GM23338 (cell line): ENCODE measurements at regions not wholly inside any gene's neighbourhood (a gene's known extent, or its start where the extent isn't known, plus 50 kb on each side); places are given as distances from the start of the nearest gene placed in this dataset.

Source experiments
- ATAC-seq: fragments of 200-7000 bp; cut with Tn5 transposase; 3 replicates; pipeline ENCODE4 v1.9.1; 2020
- DNase-seq: peaks from one replicate; pipeline ENCODE4 v3.0.0-alpha.2; 2015; ENCODE audit warnings: low spot score
- H2AFZ ChIP-seq: fragments of 200-600 bp; sonication (generic); 2 replicates; pipeline ENCODE4 v1.8.0; 2016; ENCODE audit warnings: antibody characterized with exemption, mild to moderate bottlenecking, moderate library complexity
- H3F3A ChIP-seq: fragments of 200-600 bp; sonication (generic); replicated peaks from 2 replicates; pipeline ENCODE4 v1.8.0; 2017; ENCODE audit warnings: antibody characterized with exemption, mixed run types, low read depth
- H3K27ac ChIP-seq: fragments of 200-600 bp; sonication (generic); 2 replicates; pipeline ENCODE4 v1.6.1; 2016; ENCODE audit warnings: low read depth
- H3K27me3 ChIP-seq: fragments of 200-600 bp; sonication (generic); 2 replicates; pipeline ENCODE4 v1.8.0; 2016; ENCODE audit warnings: mild to moderate bottlenecking, mixed run types, moderate library complexity; ENCODE audit not compliant: insufficient read depth
- H3K36me3 ChIP-seq: fragments of 200-600 bp; sonication (generic); 2 replicates; pipeline ENCODE4 v1.8.0; 2016; ENCODE audit warnings: mild to moderate bottlenecking; ENCODE audit not compliant: insufficient read depth
- H3K4me1 ChIP-seq: fragments of 200-600 bp; sonication (generic); 2 replicates; pipeline ENCODE4 v1.8.0; 2016; ENCODE audit warnings: mild to moderate bottlenecking, moderate library complexity; ENCODE audit not compliant: insufficient read depth
- H3K4me2 ChIP-seq: fragments of 200-600 bp; sonication (generic); 2 replicates; pipeline ENCODE4 v1.7.1; 2017; ENCODE audit warnings: mixed run types
- H3K4me3 ChIP-seq: fragments of 200-600 bp; sonication (generic); 2 replicates; pipeline ENCODE4 v1.6.1; 2016; ENCODE audit warnings: mixed run types
- H3K79me2 ChIP-seq: fragments of 200-600 bp; sonication (generic); replicated peaks from 2 replicates; pipeline ENCODE4 v1.8.0; 2017; ENCODE audit warnings: mild to moderate bottlenecking; ENCODE audit not compliant: insufficient read depth
- H3K9me2 ChIP-seq: fragments of 200-600 bp; sonication (generic); 2 replicates; pipeline ENCODE4 v1.8.0; 2017; ENCODE audit not compliant: insufficient read depth
- H4K20me1 ChIP-seq: fragments of 200-600 bp; sonication (generic); replicated peaks from 2 replicates; pipeline ENCODE4 v1.8.0; 2017; ENCODE audit warnings: mild to moderate bottlenecking; ENCODE audit not compliant: insufficient read depth
- H3K27ac Mint-ChIP-seq: 2 replicates; pipeline ENCODE4 v1.8.0; 2020; ENCODE audit warnings: inconsistent platforms, mild to moderate bottlenecking, moderate library complexity, mixed read lengths
- H3K27me3 Mint-ChIP-seq: 3 replicates; pipeline ENCODE4 v1.8.0; 2022; ENCODE audit warnings: low read depth, mild to moderate bottlenecking, moderate library complexity, mixed read lengths, inconsistent platforms; ENCODE audit not compliant: insufficient read depth, poor library complexity
- H3K36me3 Mint-ChIP-seq: 3 replicates; pipeline ENCODE4 v1.8.0; 2021; ENCODE audit warnings: low read depth, mild to moderate bottlenecking, inconsistent platforms, moderate library complexity, mixed read lengths
- H3K4me1 Mint-ChIP-seq: 3 replicates; pipeline ENCODE4 v1.8.0; 2020; ENCODE audit warnings: mild to moderate bottlenecking, inconsistent platforms, mixed read lengths
- H3K4me3 Mint-ChIP-seq: 3 replicates; pipeline ENCODE4 v1.8.0; 2021; ENCODE audit warnings: moderate library complexity, mild to moderate bottlenecking, inconsistent platforms, mixed read lengths
- H3K9me3 Mint-ChIP-seq: 3 replicates; pipeline ENCODE4 v1.8.0; 2020; ENCODE audit warnings: moderate library complexity, mild to moderate bottlenecking, inconsistent platforms, mixed read lengths
- CREB1 ChIP-seq: fragments of 250-450 bp; sonication (Bioruptor Pico); IDR thresholded peaks from 2 replicates; pipeline ENCODE4 v1.5.0; 2020; ENCODE audit warnings: low read depth, mild to moderate bottlenecking, moderate library complexity
- CTCF ChIP-seq, 2 experiments: fragments of 200-600 bp in 1 of 2; sonication (generic) in 1 of 2; conservative IDR thresholded peaks; 2 replicates each; pipeline versions ENCODE4 v1.5.1 to v1.6.1; 2016 to 2017; ENCODE audit warnings: antibody characterized with exemption in 2 of 2, low read depth in 2 of 2, mild to moderate bottlenecking in 2 of 2, moderate library complexity in 1 of 2
- ETS1 ChIP-seq: IDR thresholded peaks from 2 replicates; pipeline ENCODE4 v1.6.1; 2016; ENCODE audit warnings: antibody characterized with exemption
- EZH2 ChIP-seq: fragments of 200-600 bp; sonication (generic); IDR thresholded peaks from one replicate; pipeline ENCODE4 v1.8.0; 2017; ENCODE audit warnings: antibody characterized with exemption, mild to moderate bottlenecking, low read depth; ENCODE audit not compliant: unreplicated experiment
- JUNB ChIP-seq: IDR thresholded peaks from one replicate; pipeline ENCODE4 v1.6.1; 2016; ENCODE audit warnings: antibody characterized with exemption; ENCODE audit not compliant: unreplicated experiment
- NANOG ChIP-seq: IDR thresholded peaks from 2 replicates; pipeline ENCODE4 v1.6.1; 2016; ENCODE audit warnings: antibody characterized with exemption, borderline replicate concordance
- REST ChIP-seq: IDR thresholded peaks from one replicate; pipeline ENCODE4 v1.6.1; 2018; ENCODE audit warnings: antibody characterized with exemption; ENCODE audit not compliant: unreplicated experiment
- STAT1 ChIP-seq: IDR thresholded peaks from one replicate; pipeline ENCODE4 v1.6.1; 2016; ENCODE audit warnings: antibody characterized with exemption; ENCODE audit not compliant: unreplicated experiment
- ZNF331 ChIP-seq: fragments of 250-450 bp; sonication (Bioruptor Pico); IDR thresholded peaks from 2 replicates; pipeline ENCODE4 v1.5.0; 2020; ENCODE audit warnings: low read depth, mild to moderate bottlenecking, moderate library complexity
- ZNF462 ChIP-seq: fragments of 250-450 bp; sonication (Bioruptor Pico); IDR thresholded peaks from 2 replicates; pipeline ENCODE4 v1.5.0; 2020; ENCODE audit warnings: mild to moderate bottlenecking, moderate library complexity

GRCh38 chr2:2838548-2838845, 507.4 kb upstream of the MYT1L start (continued):
- no peak for TF ChIP-seq ZNF462 (CRISPR knock-in tag)
- no peak for TF ChIP-seq ETS1
- TF ChIP-seq EZH2, result no peak
- no peak for TF ChIP-seq STAT1

GRCh38 chr2:2837746-2838547, 506.9 kb upstream of the MYT1L start:
- H3K4me3 ChIP-seq, result no peak overlapping the region
- Mint-ChIP-seq H3K4me3 (no peak overlapping the region), H3K27ac (no peak overlapping the region), H3K4me1 (peaks cover 2% of the 10 kb centered on the region; the same call in 1 of the 3 replicates), H3K27me3 (peaks cover 8% of the 10 kb centered on the region), H3K36me3 (no peaks in the 10 kb centered on the region), H3K9me3 (peaks cover 7% of the 10 kb centered on the region; the same call in 1 of the 3 replicates)
- H3K27me3 ChIP-seq, result no peaks in the 10 kb centered on the region
- H3K27ac ChIP-seq, result no peak overlapping the region
- no peaks in the 10 kb centered on the region for H3K36me3 ChIP-seq
- no peak for DNase-seq
- no peak overlapping the region for H2AFZ ChIP-seq
- no peak overlapping the region for H3K4me2 ChIP-seq
- peaks cover 4% of the 10 kb centered on the region; the same call in 1 of the 2 replicates for H3K9me2 ChIP-seq
- H3K4me1 ChIP-seq, result no peaks in the 10 kb centered on the region
- no peaks in the 10 kb centered on the region for H4K20me1 ChIP-seq
- TF ChIP-seq REST (no peak), NANOG (no peak), EZH2 (no peak), CTCF (conservative IDR thresholded peaks at IDR 0.05; ENCODE audit: low read depth in 2 of 2) (no peak), JUNB (no peak), CREB1 (CRISPR knock-in tag) (no peak), STAT1 (no peak), ZNF331 (CRISPR knock-in tag) (no peak)
- H3F3A ChIP-seq, result no peaks in the 10 kb centered on the region
- ATAC-seq, result no peak; the same call in 2 of the 3 replicates
- no peaks in the 10 kb centered on the region for H3K79me2 ChIP-seq
